OCI-LY1 (cell line): ENCODE measurements at regions not wholly inside any gene's neighbourhood (a gene's known extent, or its start where the extent isn't known, plus 50 kb on each side); places are given as distances from the start of the nearest gene placed in this dataset.
A peak's percentile ranks its signal among the peaks of the same experiment; 100 is the strongest.

Source experiments
- H2AFZ ChIP-seq: fragments of 200-600 bp; sonication (generic), shearing (Covaris generic); 2 replicates; pipeline ENCODE4 v1.6.0; 2014; ENCODE audit warnings: antibody characterized with exemption, mild to moderate bottlenecking, low read length
- H3F3A ChIP-seq: fragments of 200-600 bp; sonication (generic), shearing (Covaris generic); 2 replicates; pipeline ENCODE4 v1.6.0; 2014; ENCODE audit warnings: mild to moderate bottlenecking, antibody characterized with exemption, low read length, moderate library complexity; ENCODE audit not compliant: insufficient read depth
- H3K27ac ChIP-seq: fragments of 200-600 bp; sonication (generic); 2 replicates; pipeline ENCODE4 v1.5.1; 2014; ENCODE audit warnings: low read length, mixed run types, mild to moderate bottlenecking, low read depth; ENCODE audit not compliant: poor library complexity, severe bottlenecking
- H3K27me3 ChIP-seq: fragments of 200-600 bp; sonication (generic); 2 replicates; pipeline ENCODE4 v1.6.0; 2014; ENCODE audit warnings: antibody characterized with exemption, mild to moderate bottlenecking, low read length, moderate library complexity; ENCODE audit not compliant: insufficient read depth
- H3K36me3 ChIP-seq: fragments of 200-600 bp; sonication (generic); 2 replicates; pipeline ENCODE4 v1.6.1; 2014; ENCODE audit warnings: mild to moderate bottlenecking, antibody characterized with exemption, low read length, moderate library complexity, mixed read lengths; ENCODE audit not compliant: insufficient read depth
- H3K4me1 ChIP-seq: fragments of 200-600 bp; sonication (generic); 2 replicates; pipeline ENCODE4 v1.5.1; 2014; ENCODE audit warnings: mild to moderate bottlenecking, low read length, moderate library complexity; ENCODE audit not compliant: insufficient read depth, severe bottlenecking
- H3K4me2 ChIP-seq: fragments of 200-600 bp; sonication (generic), shearing (Covaris generic); 2 replicates; pipeline ENCODE4 v1.6.1; 2014; ENCODE audit warnings: low read length
- H3K4me3 ChIP-seq: fragments of 200-600 bp; sonication (generic); 2 replicates; pipeline ENCODE4 v1.5.1; 2014; ENCODE audit warnings: low read length, low read depth, mild to moderate bottlenecking, mixed read lengths; ENCODE audit not compliant: poor library complexity, severe bottlenecking
- H3K79me2 ChIP-seq: fragments of 200-600 bp; shearing (Covaris generic); 2 replicates; pipeline ENCODE4 v1.6.1; 2016; ENCODE audit warnings: mixed run types, low read length, mixed read lengths; ENCODE audit not compliant: insufficient read depth
- H3K9ac ChIP-seq: fragments of 200-600 bp; sonication (generic), shearing (Covaris generic); 2 replicates; pipeline ENCODE4 v1.6.1; 2014; ENCODE audit warnings: mild to moderate bottlenecking, low read length, mixed read lengths
- H3K9me2 ChIP-seq: fragments of 200-600 bp; sonication (generic), shearing (Covaris generic); 2 replicates; pipeline ENCODE4 v1.6.1; 2014; ENCODE audit warnings: low read depth, mild to moderate bottlenecking, low read length, mixed read lengths
- H3K9me3 ChIP-seq: fragments of 200-600 bp; shearing (Covaris generic); 2 replicates; pipeline ENCODE4 v1.6.1; 2014; ENCODE audit warnings: low read length, mixed read lengths
- H4K20me1 ChIP-seq: fragments of 200-600 bp; sonication (generic), shearing (Covaris generic); 2 replicates; pipeline ENCODE4 v1.6.0; 2016; ENCODE audit warnings: mild to moderate bottlenecking, low read length; ENCODE audit not compliant: insufficient read depth
- EZH2 ChIP-seq: fragments of 200-600 bp; sonication (generic), shearing (Covaris generic); IDR thresholded peaks from 2 replicates; pipeline ENCODE4 v1.8.0; 2017; ENCODE audit warnings: borderline replicate concordance, mixed run types, mild to moderate bottlenecking, antibody characterized with exemption, low read length, moderate library complexity, mixed read lengths
- TF ChIP-seq, protein P1 (sequence below): fragments of 200-600 bp; sonication (generic), shearing (Covaris generic); IDR thresholded peaks from 2 replicates; pipeline ENCODE4 v1.5.1; 2017; ENCODE audit warnings: mild to moderate bottlenecking, antibody characterized with exemption, low read length, moderate library complexity, mixed read lengths

- Histone ChIP-seq H3K79me2 (no peaks in the 10 kb centered on the region), H3K27ac (no peak overlapping the region), H3K9ac (no peak overlapping the region), H3K4me1 (peaks cover 4% of the 10 kb centered on the region), H3F3A (no peaks in the 10 kb centered on the region), H3K9me2 (no peaks in the 10 kb centered on the region), H3K27me3 (no peaks in the 10 kb centered on the region), H3K4me3 (no peak overlapping the region), H3K9me3 (no peaks in the 10 kb centered on the region), H3K4me2 (no peak overlapping the region), H4K20me1 (no peaks in the 10 kb centered on the region), H3K36me3 (no peaks in the 10 kb centered on the region), H2AFZ (0 out of 2 replicates have a peak overlapping the region, but pooled peaks have one; percentile 13)
- TF ChIP-seq, protein P1, sequence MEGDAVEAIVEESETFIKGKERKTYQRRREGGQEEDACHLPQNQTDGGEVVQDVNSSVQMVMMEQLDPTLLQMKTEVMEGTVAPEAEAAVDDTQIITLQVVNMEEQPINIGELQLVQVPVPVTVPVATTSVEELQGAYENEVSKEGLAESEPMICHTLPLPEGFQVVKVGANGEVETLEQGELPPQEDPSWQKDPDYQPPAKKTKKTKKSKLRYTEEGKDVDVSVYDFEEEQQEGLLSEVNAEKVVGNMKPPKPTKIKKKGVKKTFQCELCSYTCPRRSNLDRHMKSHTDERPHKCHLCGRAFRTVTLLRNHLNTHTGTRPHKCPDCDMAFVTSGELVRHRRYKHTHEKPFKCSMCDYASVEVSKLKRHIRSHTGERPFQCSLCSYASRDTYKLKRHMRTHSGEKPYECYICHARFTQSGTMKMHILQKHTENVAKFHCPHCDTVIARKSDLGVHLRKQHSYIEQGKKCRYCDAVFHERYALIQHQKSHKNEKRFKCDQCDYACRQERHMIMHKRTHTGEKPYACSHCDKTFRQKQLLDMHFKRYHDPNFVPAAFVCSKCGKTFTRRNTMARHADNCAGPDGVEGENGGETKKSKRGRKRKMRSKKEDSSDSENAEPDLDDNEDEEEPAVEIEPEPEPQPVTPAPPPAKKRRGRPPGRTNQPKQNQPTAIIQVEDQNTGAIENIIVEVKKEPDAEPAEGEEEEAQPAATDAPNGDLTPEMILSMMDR = no peak
- no peak for TF ChIP-seq EZH2
Observed at GRCh38 chr14:40004871-40005500, 572.8 kb upstream of the FBXO33 start.

DNA sequence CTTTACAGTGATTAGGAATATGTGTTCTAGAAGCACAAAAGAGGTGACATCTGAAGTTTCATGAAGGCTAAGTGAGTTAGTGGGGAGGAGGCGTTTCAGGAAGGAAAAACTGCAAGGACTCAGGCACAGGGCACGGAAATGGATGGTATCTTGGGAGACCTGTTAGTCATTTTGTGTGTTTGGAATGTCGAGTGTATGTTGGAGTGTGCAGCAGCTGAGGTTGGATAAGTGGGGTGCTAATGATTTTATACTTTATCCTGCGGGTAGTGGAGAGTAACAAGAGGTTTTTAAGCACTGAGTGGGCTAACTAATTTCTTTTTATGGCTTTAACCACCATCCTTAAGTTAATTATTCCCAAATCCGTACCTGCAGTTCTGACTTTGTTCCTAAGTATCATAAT lies 571.5 kb upstream of the FBXO33 start:
- Histone ChIP-seq H3K4me3 (no peak overlapping the region), H3K4me2 (no peak overlapping the region), H3K79me2 (no peaks in the 10 kb centered on the region), H3K9ac (no peak overlapping the region), H2AFZ (peak overlapping the region; percentile 89), H4K20me1 (no peaks in the 10 kb centered on the region), H3K9me2 (no peaks in the 10 kb centered on the region), H3K27me3 (no peaks in the 10 kb centered on the region), H3K36me3 (no peaks in the 10 kb centered on the region), H3K27ac (no peak overlapping the region), H3K4me1 (peaks cover 16% of the 10 kb centered on the region), H3K9me3 (no peaks in the 10 kb centered on the region), H3F3A (no peaks in the 10 kb centered on the region)
- TF ChIP-seq, protein P1 = no peak
- no peak for TF ChIP-seq EZH2

- H3K27ac ChIP-seq = peak overlapping the region; percentile 46
- H3K4me1 ChIP-seq = peaks cover 19% of the 10 kb centered on the region
- H3K4me2 ChIP-seq = no peak overlapping the region
- H4K20me1 ChIP-seq = no peaks in the 10 kb centered on the region
- no peaks in the 10 kb centered on the region for H3K9me3 ChIP-seq
- no peaks in the 10 kb centered on the region for H3K79me2 ChIP-seq
- H3F3A ChIP-seq = no peaks in the 10 kb centered on the region
- TF ChIP-seq EZH2 = no peak
- TF ChIP-seq, protein P1 = no peak
- H2AFZ ChIP-seq = no peak overlapping the region
- H3K36me3 ChIP-seq = no peaks in the 10 kb centered on the region
- no peaks in the 10 kb centered on the region for H3K27me3 ChIP-seq
- no peak overlapping the region for H3K4me3 ChIP-seq
- H3K9me2 ChIP-seq = no peaks in the 10 kb centered on the region
- H3K9ac ChIP-seq = 0 out of 2 replicates have a peak overlapping the region, but pooled peaks have one; percentile 16
Observed at GRCh38 chr14:39998854-39999253, 566.6 kb upstream of the FBXO33 start.
